ENCODE measurements at regions not wholly inside any gene's neighbourhood (a gene's known extent, or its start where the extent isn't known, plus 50 kb on each side); places are given as distances from the start of the nearest gene placed in this dataset.
"Not testable (repeated sequence)": the region's sequence is repeated elsewhere in the genome, so short reads cannot be mapped to it uniquely, and the experiment has no call there.

- no peak for DNase-seq (ENCODE audit: low spot score)
These were observed 54.7 kb upstream of the ARSJ start for GRCh38 chr4:114034189-114034588.

- no peak for DNase-seq (ENCODE audit: low spot score)
These were observed 57.0 kb upstream of the ARSJ start for GRCh38 chr4:114036426-114036825.

GRCh38 chr4:114036864-114037263 lies 57.4 kb upstream of the ARSJ start:
- no peak for DNase-seq (ENCODE audit: low spot score)

- no peak for DNase-seq (ENCODE audit: low spot score)
These were observed 58.5 kb upstream of the ARSJ start for GRCh38 chr4:114037988-114038387.

- no peak for DNase-seq (ENCODE audit: low spot score)
These were observed 59.4 kb upstream of the ARSJ start for GRCh38 chr4:114038762-114039387.

- no peak for DNase-seq (ENCODE audit: low spot score)
These were observed 61.1 kb upstream of the ARSJ start for GRCh38 chr4:114040319-114041116.

GRCh38 chr4:114041117-114041475 lies 61.6 kb upstream of the ARSJ start:
- no peak for DNase-seq (ENCODE audit: low spot score)

- DNase-seq (ENCODE audit: low spot score) = no peak
These were observed 63.7 kb upstream of the ARSJ start for GRCh38 chr4:114043116-114043515.

GRCh38 chr4:114044351-114044750 lies 64.9 kb upstream of the ARSJ start:
- DNase-seq (ENCODE audit: low spot score) = not testable (repeated sequence)

- DNase-seq (ENCODE audit: low spot score) = no peak
These were observed 66.9 kb upstream of the ARSJ start for GRCh38 chr4:114046331-114046730.

GRCh38 chr4:114048154-114048553 lies 68.7 kb upstream of the ARSJ start:
- not testable (repeated sequence) for DNase-seq (ENCODE audit: low spot score)

GRCh38 chr4:114052227-114052626 lies 72.8 kb upstream of the ARSJ start:
- no peak for DNase-seq (ENCODE audit: low spot score)

GRCh38 chr4:114056599-114056998 lies 77.2 kb upstream of the ARSJ start:
- DNase-seq (ENCODE audit: low spot score) = no peak

- no peak for DNase-seq (ENCODE audit: low spot score)
These were observed 78.3 kb upstream of the ARSJ start for GRCh38 chr4:114057746-114058145.

- no peak for DNase-seq (ENCODE audit: low spot score)
These were observed 83.1 kb upstream of the ARSJ start for GRCh38 chr4:114062499-114062898.

GRCh38 chr4:114072781-114073180 lies 93.3 kb upstream of the ARSJ start:
- DNase-seq (ENCODE audit: low spot score) = no peak

- DNase-seq (ENCODE audit: low spot score) = no peak
These were observed 97.6 kb upstream of the ARSJ start for GRCh38 chr4:114076899-114077570.

- DNase-seq (ENCODE audit: low spot score) = no peak
These were observed 98.2 kb upstream of the ARSJ start for GRCh38 chr4:114077610-114078009.

GRCh38 chr4:114078636-114079035 lies 99.2 kb upstream of the ARSJ start:
- DNase-seq (ENCODE audit: low spot score) = no peak

GRCh38 chr4:114081783-114082182 lies 102.3 kb upstream of the ARSJ start:
- DNase-seq (ENCODE audit: low spot score) = no peak

GRCh38 chr4:114082348-114082747 lies 102.9 kb upstream of the ARSJ start:
- DNase-seq (ENCODE audit: low spot score) = no peak

GRCh38 chr4:114085611-114086345 lies 106.3 kb upstream of the ARSJ start:
- DNase-seq (ENCODE audit: low spot score) = no peak

All from HuH-7 (cell line).